ENCODE measurements at regions not wholly inside any gene's neighbourhood (a gene's known extent, or its start where the extent isn't known, plus 50 kb on each side); places are given as distances from the start of the nearest gene placed in this dataset.
"Not testable (repeated sequence)": the region's sequence is repeated elsewhere in the genome, so short reads cannot be mapped to it uniquely, and the experiment has no call there.

DNA sequence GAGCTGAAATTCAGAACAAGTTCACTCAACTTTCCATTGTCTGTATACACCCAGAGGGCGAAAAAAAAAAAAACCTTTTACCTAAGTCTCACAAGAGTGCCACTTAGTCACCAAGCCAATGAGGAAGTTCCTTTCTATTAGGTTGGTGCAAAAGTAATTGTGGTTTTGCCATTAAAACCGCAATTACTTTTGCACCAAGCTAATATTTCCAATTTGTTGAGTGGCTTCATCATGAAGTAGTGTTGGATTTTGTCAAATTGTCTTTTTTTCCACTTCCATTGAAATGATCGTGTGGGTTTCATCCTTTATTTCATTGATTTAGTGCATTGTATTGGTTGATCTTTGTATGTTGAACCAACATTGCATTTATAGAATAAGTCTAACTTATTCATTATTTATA, 253.9 kb downstream of the ZIC4 start:
- no peak for DNase-seq

DNA sequence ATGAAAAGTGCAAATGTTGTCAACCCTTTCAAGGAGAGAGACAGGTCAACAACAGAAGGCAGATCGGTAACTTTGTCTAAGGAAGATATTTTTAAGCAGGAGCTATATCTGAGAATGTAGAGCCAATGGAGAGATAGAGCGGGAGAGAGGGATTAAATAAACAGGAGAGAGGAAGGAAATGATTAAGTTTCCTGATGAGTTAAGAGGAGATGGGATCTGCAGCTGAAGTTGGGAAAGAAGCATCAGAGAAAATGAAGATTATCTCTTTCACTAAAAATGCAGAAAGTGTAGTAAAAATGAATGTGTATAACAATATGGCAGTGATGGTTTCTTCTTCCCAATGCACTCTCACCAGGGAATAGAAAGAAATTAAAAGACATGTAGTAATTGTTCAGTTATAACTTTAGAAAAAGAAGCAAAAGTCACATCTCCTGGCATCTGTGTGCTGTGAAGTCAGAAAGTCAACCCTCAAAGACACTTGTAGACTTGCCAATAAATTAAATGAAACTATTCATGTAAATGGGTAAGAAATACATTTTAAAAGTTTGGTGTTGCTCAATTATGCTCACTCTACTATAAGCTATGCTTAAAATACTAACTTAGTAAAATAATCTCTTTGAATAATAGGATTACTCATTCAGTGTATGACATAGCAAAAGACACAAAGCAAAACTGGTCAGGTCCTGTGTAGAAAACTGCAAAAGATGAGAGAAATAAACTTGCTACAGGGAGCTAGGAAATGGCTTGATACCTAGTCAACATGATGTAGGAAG, 264.6 kb downstream of the ZIC4 start:
- no peak for DNase-seq

DNA sequence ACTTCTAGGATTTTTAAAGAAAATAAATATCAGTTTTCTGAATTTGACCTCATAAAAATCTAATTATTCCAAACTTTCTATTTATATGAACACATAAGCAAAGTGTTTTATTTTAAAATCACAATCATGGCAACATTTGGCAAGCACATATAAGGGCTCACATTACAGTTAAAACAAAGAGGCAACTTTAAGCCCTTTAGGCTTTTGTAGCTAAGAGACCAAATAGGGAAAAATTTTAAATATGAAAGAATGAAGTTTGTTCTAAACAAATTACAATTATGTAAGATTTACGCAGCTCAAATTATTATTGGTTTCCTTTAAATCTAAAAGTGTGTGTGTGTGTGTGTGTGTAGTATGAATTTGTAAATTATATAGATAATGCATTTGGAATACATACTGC, 267.0 kb downstream of the ZIC4 start:
- no peak for DNase-seq

DNA sequence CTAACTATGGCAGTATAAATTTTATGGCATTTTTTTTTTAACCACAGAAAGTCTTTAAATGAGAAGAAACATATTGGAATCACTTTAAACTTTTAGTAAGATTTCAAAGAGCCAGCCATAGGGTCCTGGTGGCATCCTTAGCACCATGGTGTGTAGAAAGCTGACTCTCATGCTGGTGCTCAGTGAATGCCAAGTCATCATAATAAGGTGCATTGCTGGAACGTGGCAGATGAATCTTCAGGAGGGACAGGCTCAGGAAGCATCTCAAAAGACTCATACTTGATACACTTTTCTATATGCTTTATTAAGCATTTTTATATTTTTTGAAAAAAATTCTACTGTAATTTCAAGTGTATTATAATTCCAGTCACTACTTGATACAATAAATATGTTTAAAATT, 274.2 kb downstream of the ZIC4 start:
- no peak for DNase-seq

DNA sequence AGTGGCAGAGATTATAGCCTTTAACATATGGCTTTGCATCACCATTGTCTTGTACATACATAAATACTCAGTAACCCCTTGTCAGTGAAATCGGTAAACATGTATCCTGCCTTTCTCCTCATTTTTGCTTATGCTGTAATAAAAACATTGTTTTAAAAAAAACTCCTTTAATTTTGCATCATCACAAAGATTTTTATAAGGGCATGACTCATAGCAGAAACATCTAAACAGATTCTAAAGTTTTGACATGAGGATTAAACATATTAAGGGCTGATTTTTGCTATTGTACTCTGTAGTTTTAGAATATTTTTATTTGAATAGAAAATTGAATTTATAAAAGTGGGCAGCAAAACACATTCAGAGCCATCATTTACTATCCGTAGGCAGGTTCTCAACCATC, 275.9 kb downstream of the ZIC4 start:
- no peak for DNase-seq

DNA sequence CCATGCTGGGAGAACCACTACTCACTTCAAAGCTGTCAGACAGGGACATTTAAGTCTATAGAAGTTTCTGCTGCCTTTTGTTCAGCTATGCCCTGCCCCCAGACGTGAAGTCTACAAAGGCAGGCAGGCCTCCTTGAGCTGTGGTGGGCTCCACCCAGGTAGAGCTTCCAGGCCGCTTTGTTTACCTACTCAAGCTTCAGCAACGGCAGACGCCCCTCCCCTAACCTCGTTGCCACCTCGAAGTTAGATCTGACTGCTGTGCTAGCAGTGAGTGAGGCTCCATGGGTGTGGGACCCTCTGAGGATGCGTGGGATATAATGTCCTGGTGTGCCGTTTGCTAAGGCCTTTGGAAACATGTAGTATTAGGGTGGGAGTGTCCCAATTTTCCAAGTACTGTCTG, 276.7 kb downstream of the ZIC4 start:
- no peak for DNase-seq

DNA sequence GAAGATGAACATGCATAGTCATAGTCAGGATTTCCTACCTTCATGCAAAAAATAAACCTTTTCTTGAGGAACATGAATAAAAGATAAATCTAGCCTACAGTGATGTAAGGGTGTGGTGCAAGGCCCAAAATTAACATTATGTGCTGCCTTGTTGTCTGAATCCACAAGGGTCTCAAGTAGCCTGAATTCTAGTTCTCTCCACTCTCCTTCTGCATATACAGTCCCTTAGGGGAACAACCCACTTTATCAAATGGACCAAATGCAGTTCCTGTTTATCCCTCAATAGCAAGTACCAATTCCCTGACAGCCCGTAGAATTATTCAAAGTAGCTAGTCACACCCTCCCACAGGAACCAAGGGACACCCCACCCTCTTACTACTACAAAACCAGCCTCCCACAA, 284.0 kb downstream of the ZIC4 start:
- DNase-seq, result no peak

DNA sequence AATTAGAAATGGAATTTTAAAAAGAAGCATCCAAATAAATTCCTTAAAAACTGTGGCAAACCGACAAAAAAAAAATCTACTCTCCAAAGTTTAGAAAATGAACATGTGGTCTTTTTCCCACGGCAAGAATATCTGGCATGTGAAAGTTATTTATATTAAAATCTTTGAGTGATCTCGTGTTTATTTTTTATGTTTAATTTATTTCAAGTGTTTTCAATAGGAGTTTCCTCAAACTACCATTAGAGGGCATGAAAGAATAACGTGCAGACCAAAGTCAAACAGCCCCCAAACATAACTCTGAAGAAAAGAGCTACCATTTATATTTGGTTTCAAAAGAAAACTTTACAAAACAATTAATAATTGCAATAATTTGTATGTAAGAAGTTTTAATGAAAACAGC, 286.4 kb downstream of the ZIC4 start:
- no peak for DNase-seq

DNA sequence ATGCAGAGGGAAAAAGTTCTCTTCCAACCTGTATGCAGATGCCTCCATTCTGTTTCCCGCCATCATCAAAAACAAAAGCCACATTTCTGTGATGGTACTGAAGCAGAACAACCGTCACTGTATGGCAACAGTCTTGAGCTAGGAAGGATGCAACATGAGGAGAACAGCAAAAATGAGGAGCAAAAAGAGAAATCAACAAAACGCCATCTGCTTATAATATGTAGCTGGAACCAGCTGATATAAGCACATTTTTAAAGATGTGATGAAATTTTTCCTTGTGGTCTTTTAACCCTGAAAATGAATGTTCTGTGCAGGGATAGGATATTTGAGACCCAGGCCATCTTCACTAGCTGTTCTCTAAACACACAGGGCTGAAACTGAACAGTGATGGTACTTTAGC, 287.0 kb downstream of the ZIC4 start:
- DNase-seq, result no peak

DNA sequence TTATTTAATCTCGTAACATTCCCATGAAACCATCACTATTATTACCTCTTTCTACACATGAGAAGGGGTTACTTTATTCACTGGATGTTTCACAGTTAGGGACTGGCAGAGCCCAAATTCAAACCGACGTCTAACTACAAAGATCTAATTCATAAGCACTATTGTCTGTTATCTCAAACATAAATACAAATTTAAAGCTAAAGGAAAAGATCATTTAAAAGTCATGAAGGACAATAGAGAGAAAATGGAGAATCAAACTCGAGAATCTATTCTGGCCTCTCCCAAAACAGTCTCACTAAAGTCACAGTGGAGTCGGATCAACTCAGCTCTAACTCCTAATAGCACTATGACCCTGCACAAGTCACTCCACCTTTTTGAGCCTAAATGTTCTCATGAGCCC, 287.7 kb downstream of the ZIC4 start:
- no peak for DNase-seq

DNA sequence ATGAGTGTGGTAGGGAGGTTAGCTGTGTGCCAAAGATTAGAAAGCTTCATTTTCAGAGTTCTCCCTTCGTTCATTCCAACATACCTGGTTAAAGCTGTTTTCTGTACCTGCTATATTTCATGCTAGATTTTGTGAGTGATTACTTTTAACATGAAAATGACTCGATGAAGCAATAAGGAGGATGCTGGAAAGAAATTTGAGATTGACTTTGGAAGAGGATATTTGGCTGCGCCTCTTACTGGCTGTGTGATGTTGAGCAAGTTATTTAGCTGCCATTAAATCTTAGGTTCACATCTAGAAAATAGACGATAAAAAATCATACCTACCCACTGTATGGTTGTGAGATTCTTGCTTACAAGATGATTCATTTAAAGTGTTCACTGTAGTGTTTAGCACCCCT, 288.7 kb downstream of the ZIC4 start:
- no peak for DNase-seq

DNA sequence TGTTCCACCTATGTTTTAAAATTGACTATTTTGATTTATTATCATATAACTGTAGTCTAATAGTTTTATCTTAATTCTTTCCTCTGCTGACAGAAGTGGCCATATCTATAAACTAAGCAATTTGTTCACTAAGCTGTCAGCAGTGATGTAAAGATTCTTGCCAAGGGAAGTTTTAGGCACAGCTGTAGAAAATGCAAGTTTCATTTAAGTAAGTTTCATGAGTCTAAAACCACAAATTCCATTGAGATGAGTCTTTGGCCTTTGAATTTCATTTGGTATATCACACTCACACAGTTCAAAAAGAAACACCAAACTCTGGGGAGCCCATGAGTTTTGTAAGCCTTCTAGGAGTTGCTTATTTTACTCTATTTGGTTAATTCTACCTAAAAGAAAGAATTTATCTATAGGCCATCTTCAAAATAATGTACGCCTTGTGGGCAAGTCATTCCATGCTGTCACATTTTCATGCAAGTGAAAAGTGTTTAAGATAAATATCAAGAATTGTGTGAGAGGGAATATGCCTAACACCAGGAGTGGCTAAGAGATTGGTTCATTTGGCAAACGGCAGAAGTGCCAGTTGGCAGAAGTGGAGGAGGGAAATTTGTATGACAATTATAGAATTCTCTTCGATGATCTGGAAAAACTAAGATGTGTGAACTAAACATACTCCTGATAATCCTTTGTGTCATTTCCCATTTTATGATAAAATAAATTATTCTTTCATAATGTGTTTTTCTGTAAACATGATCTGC, 292.9 kb downstream of the ZIC4 start:
- no peak for DNase-seq

DNA sequence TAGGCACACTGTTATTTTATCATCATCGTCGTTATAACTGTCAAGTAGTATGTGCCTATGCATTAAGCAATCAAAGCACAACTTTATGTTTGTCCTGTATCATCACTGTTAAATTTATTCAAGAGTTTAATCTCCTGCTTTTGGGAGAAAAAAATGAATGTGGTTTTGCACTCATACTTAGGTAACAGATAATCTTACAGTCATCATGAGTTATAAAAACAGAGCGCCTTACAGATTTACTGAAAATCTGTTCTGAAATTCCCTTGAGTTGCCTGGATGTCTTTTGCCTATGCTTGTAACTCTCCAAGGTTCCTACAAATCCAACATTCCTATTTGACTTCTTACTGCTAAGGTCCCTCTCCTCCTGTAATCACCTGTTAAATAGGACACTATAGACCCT, 307.3 kb downstream of the ZIC4 start:
- no peak for DNase-seq

DNA sequence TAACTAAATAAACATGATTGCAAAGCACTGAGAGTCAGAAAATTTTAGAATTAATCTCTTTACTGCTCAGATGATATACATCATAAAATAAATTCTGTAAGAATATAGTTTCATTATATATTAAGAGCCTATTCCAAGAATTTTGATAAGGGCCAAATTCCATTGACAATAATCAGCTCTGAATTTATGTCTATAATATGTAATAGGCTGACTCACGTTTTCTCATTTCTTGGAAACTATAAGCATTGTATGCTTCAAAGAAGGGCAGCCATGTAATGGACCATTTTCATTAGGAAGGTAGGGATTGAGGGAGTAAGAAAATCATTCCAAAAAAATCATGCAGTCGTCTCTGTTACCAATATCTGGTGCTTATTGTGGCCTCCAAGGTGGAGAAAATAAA, 315.9 kb downstream of the ZIC4 start:
- no peak for DNase-seq

DNA sequence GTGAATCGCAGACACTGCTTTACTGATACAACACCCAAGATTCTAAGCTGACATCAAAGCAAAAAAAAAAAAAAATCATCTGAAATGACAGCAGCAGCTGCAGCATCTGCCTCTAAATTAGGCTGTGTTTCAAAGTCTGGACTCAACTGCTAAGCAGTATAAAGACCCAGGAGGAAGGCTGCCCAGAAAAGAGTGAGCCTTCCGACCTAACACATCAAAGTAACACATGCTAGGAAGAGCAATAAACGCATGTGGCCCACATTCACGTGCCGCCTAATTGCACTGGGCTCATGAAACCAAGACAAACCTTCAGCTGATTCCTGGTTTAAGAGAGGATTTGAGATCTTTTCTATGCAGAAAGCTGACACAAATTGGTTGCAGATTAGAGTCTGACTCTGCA, 317.1 kb downstream of the ZIC4 start:
- DNase-seq, result peak; percentile 16

DNA sequence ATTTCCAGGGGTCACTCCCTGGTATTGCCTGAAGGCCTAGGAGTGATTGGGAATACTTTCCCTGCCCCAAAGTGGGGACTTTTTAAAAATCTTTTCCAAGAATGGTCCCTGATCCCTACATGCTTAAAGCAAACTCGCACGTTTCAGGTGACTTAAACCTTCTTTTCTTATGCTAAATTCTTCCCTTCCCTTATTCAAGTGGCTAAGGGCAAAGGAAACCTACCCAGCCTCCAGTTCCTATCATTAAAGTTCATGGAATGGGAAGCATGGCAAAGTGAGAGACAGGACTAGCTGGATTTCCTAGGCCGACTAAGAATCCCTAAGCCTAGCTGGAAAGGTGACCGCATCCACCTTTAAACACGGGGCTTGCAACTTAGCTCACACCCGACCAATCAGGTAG, 346.8 kb downstream of the ZIC4 start:
- DNase-seq, result not testable (repeated sequence)

DNA sequence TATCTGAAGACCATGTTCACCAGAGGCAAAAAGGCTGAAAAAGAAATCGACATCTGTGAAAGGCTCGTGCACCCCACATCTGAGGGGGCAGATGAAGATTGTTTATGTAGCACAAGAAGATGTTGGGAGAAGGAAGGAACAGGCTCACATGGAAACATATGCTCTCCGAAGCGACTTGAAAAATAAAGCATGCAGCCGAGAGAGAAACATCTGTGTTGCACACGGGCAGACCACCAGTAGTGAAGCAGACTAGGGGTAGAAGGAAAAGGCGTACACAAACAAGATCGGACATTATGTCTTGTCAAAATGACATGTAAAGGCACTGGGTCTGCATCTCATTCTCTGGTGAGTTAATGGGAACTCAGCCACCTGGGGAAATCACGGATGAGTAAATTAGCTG, 356.5 kb downstream of the ZIC4 start:
- peak; percentile 18 for DNase-seq

DNA sequence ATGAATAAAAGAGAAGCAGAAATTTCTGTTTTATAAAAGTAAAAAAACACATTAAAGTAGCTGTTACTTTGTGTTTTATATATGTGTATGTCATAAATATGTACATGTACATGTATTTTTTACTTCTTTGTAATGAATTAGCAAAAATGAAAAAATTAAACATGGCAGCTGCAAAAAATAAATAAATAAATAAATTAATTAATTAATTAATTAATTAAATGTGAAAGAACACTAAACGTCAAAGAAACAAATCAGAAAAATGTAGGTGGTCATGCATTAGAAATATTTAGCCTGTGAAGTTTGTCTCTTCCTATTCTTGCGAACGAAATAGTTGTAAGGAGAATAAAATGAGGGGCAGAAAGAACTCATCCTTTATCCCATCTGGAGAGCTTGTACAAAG, 357.0 kb downstream of the ZIC4 start:
- no peak for DNase-seq

DNA sequence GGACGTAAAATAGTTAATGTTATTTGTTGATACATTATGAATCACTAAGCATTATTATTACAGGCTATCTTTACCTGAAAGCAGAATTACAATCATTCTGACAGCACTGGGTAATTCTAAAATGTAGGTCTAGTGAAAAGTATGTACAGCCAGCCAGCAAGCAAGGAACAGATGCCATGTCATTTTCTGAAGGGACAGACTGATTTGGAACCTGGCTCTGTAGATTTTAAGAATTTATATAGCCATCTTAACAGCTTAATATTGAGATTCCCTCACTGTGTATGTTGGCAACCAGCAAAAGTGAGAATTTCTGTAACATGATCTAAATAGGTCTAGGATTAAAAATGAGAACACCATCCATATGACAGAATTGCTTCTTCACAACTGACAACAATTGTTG, 359.4 kb downstream of the ZIC4 start:
- no peak for DNase-seq

DNA sequence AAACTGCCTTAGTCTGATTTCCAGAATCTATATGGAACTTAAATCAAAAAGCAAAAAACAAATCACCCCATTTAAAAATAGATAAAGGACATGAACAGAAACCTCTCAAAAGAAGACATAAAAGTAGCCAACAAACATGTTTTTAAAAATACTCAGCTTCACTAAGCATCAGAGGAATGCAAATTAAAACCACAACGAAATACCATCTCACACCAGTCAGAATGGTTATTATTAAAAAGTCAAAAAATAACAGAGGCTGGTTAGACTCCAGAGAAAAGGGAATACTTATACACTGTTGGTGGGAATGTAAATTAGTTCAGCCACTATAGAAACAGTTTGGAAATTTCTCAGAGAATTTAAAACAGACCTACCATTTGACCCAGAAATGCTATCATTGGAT, 367.9 kb downstream of the ZIC4 start:
- DNase-seq, result no peak

DNA sequence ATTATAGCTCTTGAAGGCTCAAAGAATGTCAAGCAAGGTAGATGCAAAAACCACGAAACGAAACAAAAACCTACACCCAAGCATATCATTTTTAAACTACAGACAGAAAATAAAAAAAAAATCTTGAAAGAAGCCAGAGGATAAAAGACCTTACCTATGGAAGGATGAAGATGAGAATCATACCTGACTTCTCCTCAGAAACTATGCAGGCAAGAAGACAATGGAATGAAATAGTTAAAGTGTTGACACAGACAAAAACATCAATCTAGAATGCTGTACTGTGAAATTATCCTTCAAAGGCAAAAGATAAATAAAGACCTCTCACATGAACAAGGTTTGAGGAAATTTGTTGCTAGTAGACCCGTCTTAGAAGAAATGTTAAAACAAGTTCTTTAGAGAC, 372.0 kb downstream of the ZIC4 start:
- no peak for DNase-seq

DNA sequence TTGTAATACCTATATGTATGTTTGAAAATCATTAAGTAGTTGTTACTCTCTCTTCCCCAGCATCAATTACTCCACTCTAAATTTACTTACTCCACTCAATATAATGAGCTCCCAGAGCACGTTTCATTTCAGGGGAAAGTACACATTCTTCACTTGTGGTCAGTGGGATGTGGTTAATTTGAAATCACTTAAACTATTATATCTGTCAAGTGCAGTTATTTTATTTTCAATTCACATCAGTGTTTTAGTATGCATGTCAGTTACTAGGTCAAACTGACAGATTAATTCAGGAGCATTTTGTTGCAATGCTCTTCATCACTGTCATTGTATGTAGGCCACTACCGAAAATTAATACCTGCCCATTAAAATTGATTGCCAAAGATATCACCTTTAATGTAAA, 376.1 kb downstream of the ZIC4 start:
- no peak for DNase-seq

DNA sequence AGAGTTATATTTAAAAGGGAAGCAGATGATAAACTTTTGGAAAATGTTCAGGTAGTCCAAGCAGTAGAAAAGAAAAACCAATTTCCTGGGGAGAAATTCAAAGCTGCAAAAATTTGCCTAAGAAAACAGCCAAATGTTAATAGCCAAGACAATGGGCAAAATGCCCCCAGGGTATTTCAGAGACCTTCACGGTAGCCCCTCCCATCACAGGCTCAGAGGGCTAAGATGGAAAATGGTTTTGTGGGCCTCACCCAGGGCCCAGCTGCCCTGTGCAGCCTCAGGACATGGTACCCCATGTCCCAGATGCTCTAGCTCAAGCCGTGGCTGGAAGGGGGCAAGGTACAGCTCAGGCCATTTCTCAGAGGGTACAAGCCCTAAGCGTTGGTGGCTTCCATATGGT, 391.0 kb downstream of the ZIC4 start:
- no peak for DNase-seq

DNA sequence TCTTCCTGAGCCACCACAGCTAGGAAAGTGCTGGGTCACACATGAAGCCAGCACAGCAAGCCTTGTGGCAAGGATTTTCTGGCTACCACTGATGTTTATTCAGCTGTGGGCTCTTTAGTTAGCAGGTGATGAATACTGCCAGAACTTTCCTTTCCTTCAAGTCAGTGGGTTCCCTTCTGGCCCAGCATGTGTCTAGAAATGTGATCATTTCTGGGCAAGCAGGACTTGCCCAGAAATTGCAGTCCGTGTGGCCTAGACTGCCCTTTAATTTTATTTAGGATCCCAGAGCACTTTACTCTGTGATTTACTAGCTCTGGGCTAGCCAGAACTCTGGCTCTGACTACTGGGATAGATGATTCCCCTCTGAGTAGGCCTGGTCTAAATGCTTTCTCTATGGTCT, 397.5 kb downstream of the ZIC4 start:
- peak; percentile 21 for DNase-seq

DNA sequence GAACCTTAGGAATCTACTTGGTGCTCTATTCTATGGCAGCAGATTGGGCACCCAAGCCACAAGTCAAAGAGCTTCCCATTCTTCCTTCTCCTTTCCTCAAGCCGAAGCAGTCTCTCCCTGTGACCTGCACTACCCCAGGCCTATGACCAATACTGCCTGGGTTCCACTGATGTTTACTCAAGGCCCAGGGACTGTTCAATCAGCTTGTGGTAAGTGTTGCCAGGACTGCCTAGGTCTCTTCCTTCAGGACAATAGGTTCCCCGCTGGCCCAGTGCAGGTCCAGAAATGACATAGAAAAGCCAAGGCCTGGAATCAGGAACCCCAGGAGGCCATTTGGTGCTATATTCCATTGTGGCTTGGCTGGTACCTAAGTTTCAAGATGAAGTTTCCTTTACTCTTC, 397.9 kb downstream of the ZIC4 start:
- DNase-seq, result no peak
